Peyer's patch (tissue), 4 donors: ENCODE measurements at regions not wholly inside any gene's neighbourhood (a gene's known extent, or its start where the extent isn't known, plus 50 kb on each side); places are given as distances from the start of the nearest gene placed in this dataset.
"Not testable (repeated sequence)": the region's sequence is repeated elsewhere in the genome, so short reads cannot be mapped to it uniquely, and the experiment has no call there.

Source experiments
- DNase-seq, 3 donors: peaks; one replicate each; pipeline ENCODE4 v3.0.0-alpha.2; 2017 to 2019
- H3K27ac ChIP-seq, 4 donors: fragments of 200-600 bp; sonication (generic); one replicate each; pipeline ENCODE4 v1.5.1; 2016 to 2019
- H3K27me3 ChIP-seq, 2 donors: fragments of 200-600 bp; sonication (generic); one replicate each; pipeline ENCODE4 v1.5.1; 2019
- H3K36me3 ChIP-seq, 3 donors: fragments of 200-600 bp; sonication (generic); one replicate each; pipeline ENCODE4 v1.5.1; 2016 to 2019
- H3K4me1 ChIP-seq, 4 donors: fragments of 200-600 bp; sonication (generic); one replicate each; pipeline ENCODE4 v1.5.1; 2016 to 2019
- H3K4me3 ChIP-seq, 4 donors: fragments of 200-600 bp; sonication (generic); 1 replicate in 3 of 4; 2 replicates in 1 of 4; pipeline ENCODE4 v1.5.1; 2016 to 2019; ENCODE audit warnings: mild to moderate bottlenecking in 1 of 4
- H3K9me3 ChIP-seq, 4 donors: fragments of 200-600 bp; sonication (generic); one replicate each; pipeline ENCODE4 v1.5.1; 2016 to 2019; ENCODE audit warnings: mild to moderate bottlenecking in 1 of 4
- POLR2A ChIP-seq, 2 donors: fragments of 450-650 bp; IDR thresholded peaks; one replicate each; pipeline ENCODE4 v1.5.1; 2017; ENCODE audit warnings: antibody characterized with exemption in 2 of 2, mild to moderate bottlenecking in 2 of 2, moderate library complexity in 2 of 2
- TF ChIP-seq, protein P1 (sequence below), 6 experiments: fragments of 450-650 bp in 4 of 6; fragments of 200-600 bp in 2 of 6; sonication (generic) in 1 of 6; IDR thresholded peaks; one replicate each; pipeline ENCODE4 v1.5.1; 2017 to 2019; ENCODE audit warnings: antibody characterized with exemption in 6 of 6, mild to moderate bottlenecking in 3 of 6, moderate library complexity in 1 of 6

DNA sequence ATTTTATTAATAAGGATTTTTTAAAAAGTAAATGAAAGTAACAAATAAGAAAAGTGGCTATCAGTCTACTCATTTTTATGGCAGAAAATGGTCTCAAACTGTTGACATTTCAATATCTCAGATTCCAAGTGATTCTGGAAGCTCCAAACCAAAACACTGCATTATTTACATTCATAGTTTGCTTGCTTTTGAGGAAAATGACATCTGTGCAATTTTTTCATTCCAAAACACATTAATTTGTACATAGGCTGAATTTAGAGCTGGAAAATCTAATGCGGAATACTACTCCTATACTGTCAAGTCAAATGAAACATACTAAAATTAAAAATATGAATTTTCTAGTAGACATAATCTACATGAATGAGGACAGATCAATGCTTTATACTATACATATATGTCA, 1047.6 kb downstream of the CDH9 start:
- no peak for DNase-seq
- Histone ChIP-seq H3K4me3 (no peak overlapping the region), H3K4me1 (no peaks in the 10 kb centered on the region), H3K27ac (no peak overlapping the region), H3K9me3 (peaks cover 0 to 2% (median 0%) of the 10 kb centered on the region in 4 donors), H3K36me3 (no peaks in the 10 kb centered on the region), H3K27me3 (no peaks in the 10 kb centered on the region)
- no peak for TF ChIP-seq POLR2A (IDR thresholded peaks at IDR 0.05)
- TF ChIP-seq, protein P1, sequence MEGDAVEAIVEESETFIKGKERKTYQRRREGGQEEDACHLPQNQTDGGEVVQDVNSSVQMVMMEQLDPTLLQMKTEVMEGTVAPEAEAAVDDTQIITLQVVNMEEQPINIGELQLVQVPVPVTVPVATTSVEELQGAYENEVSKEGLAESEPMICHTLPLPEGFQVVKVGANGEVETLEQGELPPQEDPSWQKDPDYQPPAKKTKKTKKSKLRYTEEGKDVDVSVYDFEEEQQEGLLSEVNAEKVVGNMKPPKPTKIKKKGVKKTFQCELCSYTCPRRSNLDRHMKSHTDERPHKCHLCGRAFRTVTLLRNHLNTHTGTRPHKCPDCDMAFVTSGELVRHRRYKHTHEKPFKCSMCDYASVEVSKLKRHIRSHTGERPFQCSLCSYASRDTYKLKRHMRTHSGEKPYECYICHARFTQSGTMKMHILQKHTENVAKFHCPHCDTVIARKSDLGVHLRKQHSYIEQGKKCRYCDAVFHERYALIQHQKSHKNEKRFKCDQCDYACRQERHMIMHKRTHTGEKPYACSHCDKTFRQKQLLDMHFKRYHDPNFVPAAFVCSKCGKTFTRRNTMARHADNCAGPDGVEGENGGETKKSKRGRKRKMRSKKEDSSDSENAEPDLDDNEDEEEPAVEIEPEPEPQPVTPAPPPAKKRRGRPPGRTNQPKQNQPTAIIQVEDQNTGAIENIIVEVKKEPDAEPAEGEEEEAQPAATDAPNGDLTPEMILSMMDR (IDR thresholded peaks at IDR 0.05), result no peak

DNA sequence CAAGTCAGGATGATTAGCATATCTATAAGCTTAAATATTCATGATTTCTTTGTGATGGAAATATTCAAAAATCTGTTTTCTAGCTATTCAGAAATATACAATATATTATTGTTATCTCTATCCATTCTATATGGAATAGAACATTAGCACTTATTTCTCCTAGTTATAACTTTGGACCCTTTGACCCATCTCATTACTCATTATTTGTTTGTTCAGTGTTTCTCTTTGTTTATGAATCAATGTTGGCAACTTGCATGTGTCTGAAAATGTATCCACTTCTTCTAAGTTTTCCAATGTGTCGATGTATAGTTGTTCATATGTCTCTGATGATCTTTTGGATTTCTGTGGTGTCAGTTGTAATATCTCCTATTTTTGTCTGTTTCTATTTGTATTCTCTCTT, 1059.3 kb downstream of the CDH9 start:
- Histone ChIP-seq H3K36me3 (no peaks in the 10 kb centered on the region), H3K9me3 (no peaks in the 10 kb centered on the region), H3K27me3 (no peaks in the 10 kb centered on the region), H3K27ac (no peak overlapping the region), H3K4me3 (no peak overlapping the region), H3K4me1 (no peaks in the 10 kb centered on the region)
- no peak for TF ChIP-seq POLR2A (IDR thresholded peaks at IDR 0.05)
- TF ChIP-seq, protein P1 (IDR thresholded peaks at IDR 0.05), result no peak
- no peak for DNase-seq

DNA sequence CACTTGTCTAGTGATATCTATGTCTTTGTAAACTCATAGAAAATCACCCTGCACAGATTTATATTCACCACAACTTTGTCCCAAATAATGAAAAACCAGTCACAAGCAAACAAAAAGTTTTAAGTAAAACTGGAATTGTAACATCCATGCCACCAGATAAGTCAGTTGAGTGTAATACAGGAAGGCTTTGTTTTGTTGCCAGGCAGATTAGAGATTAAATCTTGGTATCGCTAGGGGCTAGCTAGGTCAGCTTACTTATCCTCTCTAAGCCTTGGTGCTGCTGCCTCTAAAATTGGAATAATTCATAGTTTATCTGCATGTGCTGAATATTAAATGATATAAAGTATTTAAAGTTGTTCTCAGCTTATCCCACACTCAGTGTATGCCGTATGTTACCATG, 1062.5 kb downstream of the CDH9 start:
- Histone ChIP-seq H3K27ac (no peak overlapping the region), H3K9me3 (peaks cover 0 to 4% (median 0%) of the 10 kb centered on the region in 4 donors), H3K4me3 (no peak overlapping the region), H3K27me3 (no peaks in the 10 kb centered on the region), H3K36me3 (no peaks in the 10 kb centered on the region), H3K4me1 (no peaks in the 10 kb centered on the region)
- TF ChIP-seq, protein P1 (IDR thresholded peaks at IDR 0.05), result no peak
- no peak for TF ChIP-seq POLR2A (IDR thresholded peaks at IDR 0.05)
- DNase-seq, result no peak

DNA sequence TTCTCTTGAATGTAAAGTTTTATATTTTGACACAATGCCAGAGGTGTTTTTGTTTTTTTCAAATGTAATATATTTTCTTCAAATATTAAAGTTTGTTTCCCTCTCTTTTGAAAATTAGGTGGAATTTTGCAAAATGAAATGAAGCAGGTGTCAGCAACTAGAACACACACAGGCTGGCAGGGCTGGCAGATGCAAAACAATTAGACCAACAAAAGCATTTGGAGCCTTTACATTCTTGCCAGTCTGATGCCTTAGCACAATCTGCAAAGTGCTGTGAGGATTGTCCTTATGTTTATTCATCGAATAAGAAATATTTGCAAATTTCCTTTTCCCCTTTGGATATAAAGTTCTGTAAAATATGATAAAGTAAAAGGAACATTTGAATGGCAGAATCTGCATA, 1063.9 kb downstream of the CDH9 start:
- DNase-seq, result no peak
- Histone ChIP-seq H3K9me3 (peaks cover 0 to 4% (median 0%) of the 10 kb centered on the region in 4 donors), H3K4me1 (no peaks in the 10 kb centered on the region), H3K4me3 (no peak overlapping the region), H3K27ac (no peak overlapping the region), H3K36me3 (no peaks in the 10 kb centered on the region), H3K27me3 (no peaks in the 10 kb centered on the region)
- TF ChIP-seq, protein P1 (IDR thresholded peaks at IDR 0.05), result no peak
- no peak for TF ChIP-seq POLR2A (IDR thresholded peaks at IDR 0.05)

DNA sequence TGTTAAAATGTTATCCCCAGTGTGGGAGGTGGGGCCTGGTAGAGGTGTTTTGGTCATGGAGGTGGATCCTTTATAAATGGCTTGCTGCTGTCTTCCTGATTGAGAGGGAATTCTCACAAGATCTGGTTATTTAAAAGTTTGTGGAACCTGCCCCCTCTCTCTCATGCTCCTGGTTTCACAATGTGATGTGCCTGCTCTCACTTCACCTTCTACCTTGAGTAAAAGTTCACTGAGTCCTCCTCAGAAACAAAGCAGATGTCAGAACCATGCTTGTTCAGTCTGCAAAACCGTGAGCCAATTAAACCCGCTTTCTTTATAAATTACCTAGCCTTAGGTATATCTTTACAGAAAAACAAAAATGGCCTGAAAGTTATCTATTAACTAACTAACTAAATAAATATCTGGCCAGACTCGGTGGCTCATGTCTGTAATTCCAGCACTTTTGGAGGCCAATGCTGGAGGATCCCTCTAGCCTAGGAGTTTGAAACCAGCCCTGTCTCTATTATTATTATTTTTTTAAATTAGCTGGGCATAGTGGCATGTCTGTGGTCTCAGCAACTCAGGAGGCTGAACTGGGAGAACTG, 1067.4 kb downstream of the CDH9 start:
- H3K27ac ChIP-seq, result no peak overlapping the region
- no peak overlapping the region for H3K4me3 ChIP-seq
- no peaks in the 10 kb centered on the region for H3K36me3 ChIP-seq
- H3K4me1 ChIP-seq, result no peaks in the 10 kb centered on the region
- H3K9me3 ChIP-seq, result peaks cover 0 to 8% (median 0%) of the 10 kb centered on the region in 4 donors
- TF ChIP-seq, protein P1 (IDR thresholded peaks at IDR 0.05), result no peak
- TF ChIP-seq POLR2A (IDR thresholded peaks at IDR 0.05), result no peak
- DNase-seq, result no peak
- H3K27me3 ChIP-seq, result no peaks in the 10 kb centered on the region

DNA sequence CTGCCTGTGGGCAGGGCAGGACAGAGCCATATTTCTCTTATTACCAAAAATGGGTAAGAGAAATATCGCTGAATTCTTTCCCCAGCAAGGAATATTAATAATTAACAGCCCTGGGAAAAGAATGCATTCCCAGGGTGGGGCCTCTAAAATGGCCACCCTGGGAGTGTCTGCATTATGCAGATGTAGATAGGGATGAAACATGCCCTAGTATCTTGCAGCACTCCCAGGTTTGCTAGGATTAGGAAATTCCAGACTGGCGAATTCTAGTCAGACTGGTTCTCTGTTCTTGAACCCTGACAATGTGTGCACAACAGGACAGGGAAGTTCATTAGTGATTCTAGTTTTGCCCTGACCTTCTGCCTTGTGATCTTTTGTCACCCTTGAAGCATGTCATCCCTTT, 1069.3 kb downstream of the CDH9 start:
- H3K27me3 ChIP-seq, H3K36me3 ChIP-seq, H3K4me1 ChIP-seq, DNase-seq, H3K4me3 ChIP-seq, H3K9me3 ChIP-seq, H3K27ac ChIP-seq: not testable (repeated sequence)
